IPS-15b (cell line): ENCODE measurements at regions not wholly inside any gene's neighbourhood (a gene's known extent, or its start where the extent isn't known, plus 50 kb on each side); places are given as distances from the start of the nearest gene placed in this dataset.

Source experiments
- H3K27me3 ChIP-seq: one replicate; pipeline ENCODE4 v1.6.1; 2013; ENCODE audit warnings: low read length; ENCODE audit not compliant: control insufficient read depth, insufficient read depth
- H3K36me3 ChIP-seq: one replicate; pipeline ENCODE4 v1.6.1; 2013; ENCODE audit warnings: low read length; ENCODE audit not compliant: control insufficient read depth, insufficient read depth
- H3K4me1 ChIP-seq: one replicate; pipeline ENCODE4 v1.6.1; 2013; ENCODE audit warnings: mild to moderate bottlenecking, low read length; ENCODE audit not compliant: control insufficient read depth, insufficient read depth
- H3K4me3 ChIP-seq: one replicate; pipeline ENCODE4 v1.5.1; 2013; ENCODE audit warnings: low read depth, low read length
- H3K9ac ChIP-seq: one replicate; pipeline ENCODE4 v1.6.1; 2013; ENCODE audit warnings: low read depth, mild to moderate bottlenecking, low read length
- H3K9me3 ChIP-seq: one replicate; pipeline ENCODE4 v1.6.1; 2013; ENCODE audit warnings: mild to moderate bottlenecking, low read length; ENCODE audit not compliant: control insufficient read depth, insufficient read depth

- Histone ChIP-seq H3K9me3 (no peaks in the 10 kb centered on the region), H3K4me1 (no peaks in the 10 kb centered on the region), H3K36me3 (no peaks in the 10 kb centered on the region), H3K9ac (no peak overlapping the region), H3K27me3 (no peaks in the 10 kb centered on the region), H3K4me3 (no peak overlapping the region)
These were observed 201.7 kb upstream of the FOXP2 start for GRCh38 chr7:114212721-114213429.

- no peaks in the 10 kb centered on the region for H3K4me1 ChIP-seq
- H3K27me3 ChIP-seq: no peaks in the 10 kb centered on the region
- no peak overlapping the region for H3K9ac ChIP-seq
- no peaks in the 10 kb centered on the region for H3K9me3 ChIP-seq
- H3K4me3 ChIP-seq: no peak overlapping the region
- H3K36me3 ChIP-seq: no peaks in the 10 kb centered on the region
These were observed 204.6 kb upstream of the FOXP2 start for GRCh38 chr7:114209968-114210367.

GRCh38 chr7:114206688-114207087, 207.9 kb upstream of the FOXP2 start:
- Histone ChIP-seq H3K4me3 (no peak overlapping the region), H3K4me1 (no peaks in the 10 kb centered on the region), H3K27me3 (no peaks in the 10 kb centered on the region), H3K9ac (no peak overlapping the region), H3K9me3 (no peaks in the 10 kb centered on the region), H3K36me3 (no peaks in the 10 kb centered on the region)

- no peak overlapping the region for H3K4me3 ChIP-seq
- H3K9me3 ChIP-seq: no peaks in the 10 kb centered on the region
- H3K27me3 ChIP-seq: no peaks in the 10 kb centered on the region
- no peaks in the 10 kb centered on the region for H3K36me3 ChIP-seq
- no peaks in the 10 kb centered on the region for H3K4me1 ChIP-seq
- no peak overlapping the region for H3K9ac ChIP-seq
These were observed 218.1 kb upstream of the FOXP2 start for GRCh38 chr7:114196517-114196916.

GRCh38 chr7:114190387-114190786, 224.2 kb upstream of the FOXP2 start:
- Histone ChIP-seq H3K27me3 (no peaks in the 10 kb centered on the region), H3K9ac (no peak overlapping the region), H3K9me3 (no peaks in the 10 kb centered on the region), H3K36me3 (no peaks in the 10 kb centered on the region), H3K4me3 (no peak overlapping the region), H3K4me1 (no peaks in the 10 kb centered on the region)

- Histone ChIP-seq H3K4me3 (no peak overlapping the region), H3K9me3 (no peaks in the 10 kb centered on the region), H3K4me1 (no peaks in the 10 kb centered on the region), H3K9ac (no peak overlapping the region), H3K36me3 (no peaks in the 10 kb centered on the region), H3K27me3 (no peaks in the 10 kb centered on the region)
These were observed 231.1 kb upstream of the FOXP2 start for GRCh38 chr7:114183311-114184088.

GRCh38 chr7:114182837-114183236, 231.8 kb upstream of the FOXP2 start:
- Histone ChIP-seq H3K36me3 (no peaks in the 10 kb centered on the region), H3K4me1 (no peaks in the 10 kb centered on the region), H3K9ac (no peak overlapping the region), H3K9me3 (no peaks in the 10 kb centered on the region), H3K4me3 (no peak overlapping the region), H3K27me3 (no peaks in the 10 kb centered on the region)

GRCh38 chr7:114181280-114181679, 233.3 kb upstream of the FOXP2 start:
- Histone ChIP-seq H3K36me3 (no peaks in the 10 kb centered on the region), H3K27me3 (no peaks in the 10 kb centered on the region), H3K9me3 (no peaks in the 10 kb centered on the region)

GRCh38 chr7:114180556-114181266, 233.9 kb upstream of the FOXP2 start:
- H3K9me3 ChIP-seq: no peaks in the 10 kb centered on the region
- H3K36me3 ChIP-seq: no peaks in the 10 kb centered on the region
- no peaks in the 10 kb centered on the region for H3K27me3 ChIP-seq
- H3K4me1 ChIP-seq: no peaks in the 10 kb centered on the region
- no peak overlapping the region for H3K9ac ChIP-seq
- no peak overlapping the region for H3K4me3 ChIP-seq

More at GRCh38 chr7:114181280-114181679, 233.3 kb upstream of the FOXP2 start:
- H3K4me1 ChIP-seq: no peaks in the 10 kb centered on the region
- H3K4me3 ChIP-seq: no peak overlapping the region
- no peak overlapping the region for H3K9ac ChIP-seq

- Histone ChIP-seq H3K9ac (no peak overlapping the region), H3K36me3 (no peaks in the 10 kb centered on the region), H3K27me3 (no peaks in the 10 kb centered on the region), H3K4me3 (no peak overlapping the region), H3K4me1 (no peaks in the 10 kb centered on the region), H3K9me3 (no peaks in the 10 kb centered on the region)
These were observed 239.5 kb upstream of the FOXP2 start for GRCh38 chr7:114175125-114175524.

- Histone ChIP-seq H3K4me1 (no peaks in the 10 kb centered on the region), H3K36me3 (no peaks in the 10 kb centered on the region), H3K9me3 (no peaks in the 10 kb centered on the region), H3K27me3 (no peaks in the 10 kb centered on the region), H3K9ac (no peak overlapping the region), H3K4me3 (no peak overlapping the region)
These were observed 241.3 kb upstream of the FOXP2 start for GRCh38 chr7:114173170-114173890.
